ENCODE measurements at regions not wholly inside any gene's neighbourhood (a gene's known extent, or its start where the extent isn't known, plus 50 kb on each side); places are given as distances from the start of the nearest gene placed in this dataset.

- 83 to 86% methylated on average over 4 of the region's 4 CpGs for WGBS, 2 donors
- Histone ChIP-seq H3K27ac (no peak overlapping the region), H3K4me3 (replicated peaks in 1 of 3) (no peak overlapping the region), H3K4me1 (no peaks in the 10 kb centered on the region), H3K9me3 (no peaks in the 10 kb centered on the region), H3K27me3 (no peaks in the 10 kb centered on the region), H3K36me3 (no peaks in the 10 kb centered on the region)
- no peak for DNase-seq
- intact Hi-C loops (cut with DNase I) = no loop called here
- TF ChIP-seq CTCF (IDR thresholded peaks at IDR 0.05) (no peak), POLR2A (IDR thresholded peaks at IDR 0.05) (no peak)
Observed at GRCh38 chr12:82012176-82012575, 253.0 kb upstream of the PPFIA2 start.

GRCh38 chr12:82009524-82009923 is 250.4 kb upstream of the PPFIA2 start:
- 80% methylated on average over 2 of the region's 2 CpGs for WGBS, 2 donors
- intact Hi-C loops (cut with DNase I) = no loop called here
- no peak overlapping the region for H3K4me3 ChIP-seq (replicated peaks in 1 of 3)

GRCh38 chr12:82008251-82008650 is 249.1 kb upstream of the PPFIA2 start:
- Histone ChIP-seq H3K4me1 (no peaks in the 10 kb centered on the region), H3K27ac (no peak overlapping the region), H3K4me3 (replicated peaks in 1 of 3) (no peak overlapping the region), H3K9me3 (no peaks in the 10 kb centered on the region), H3K36me3 (no peaks in the 10 kb centered on the region), H3K27me3 (no peaks in the 10 kb centered on the region)
- DNase-seq = no peak
- intact Hi-C loops (cut with DNase I) = no loop called here
- TF ChIP-seq CTCF (IDR thresholded peaks at IDR 0.05) = no peak
- TF ChIP-seq POLR2A (IDR thresholded peaks at IDR 0.05) = no peak
- 75 to 86% methylated on average over 1 of the region's 1 CpG for WGBS, 2 donors

More at GRCh38 chr12:82009524-82009923, 250.4 kb upstream of the PPFIA2 start:
- H3K4me1 ChIP-seq = no peaks in the 10 kb centered on the region
- no peaks in the 10 kb centered on the region for H3K36me3 ChIP-seq
- TF ChIP-seq CTCF (IDR thresholded peaks at IDR 0.05) = no peak
- TF ChIP-seq POLR2A (IDR thresholded peaks at IDR 0.05) = no peak
- no peak for DNase-seq
- H3K27ac ChIP-seq = no peak overlapping the region
- H3K9me3 ChIP-seq = no peaks in the 10 kb centered on the region
- no peaks in the 10 kb centered on the region for H3K27me3 ChIP-seq

- 60 to 62% methylated on average over 2 of the region's 2 CpGs for WGBS, 2 donors
- TF ChIP-seq POLR2A (IDR thresholded peaks at IDR 0.05) (no peak), CTCF (IDR thresholded peaks at IDR 0.05) (no peak)
Observed at GRCh38 chr12:81998761-81999378, 239.7 kb upstream of the PPFIA2 start.

GRCh38 chr12:81992461-81992860 is 233.3 kb upstream of the PPFIA2 start:
- Histone ChIP-seq H3K36me3 (no peaks in the 10 kb centered on the region), H3K4me1 (no peaks in the 10 kb centered on the region), H3K4me3 (replicated peaks in 1 of 3) (no peak overlapping the region), H3K9me3 (no peaks in the 10 kb centered on the region), H3K27me3 (no peaks in the 10 kb centered on the region), H3K27ac (no peak overlapping the region)
- 43 to 50% methylated on average over 2 of the region's 2 CpGs for WGBS, 2 donors
- intact Hi-C loops (cut with DNase I) = no loop called here
- no peak for TF ChIP-seq POLR2A (IDR thresholded peaks at IDR 0.05)
- TF ChIP-seq CTCF (IDR thresholded peaks at IDR 0.05) = no peak
- DNase-seq = no peak

More at GRCh38 chr12:81998761-81999378, 239.7 kb upstream of the PPFIA2 start:
- no peaks in the 10 kb centered on the region for H3K27me3 ChIP-seq
- no peak overlapping the region for H3K4me3 ChIP-seq (replicated peaks in 1 of 3)
- intact Hi-C loops (cut with DNase I) = no loop called here
- no peaks in the 10 kb centered on the region for H3K36me3 ChIP-seq
- H3K9me3 ChIP-seq = no peaks in the 10 kb centered on the region
- H3K4me1 ChIP-seq = no peaks in the 10 kb centered on the region
- no peak for DNase-seq
- no peak overlapping the region for H3K27ac ChIP-seq

Measured in thyroid gland (tissue), 4 donors.